HG03342 (cell line): ENCODE measurements at regions not wholly inside any gene's neighbourhood (a gene's known extent, or its start where the extent isn't known, plus 50 kb on each side); places are given as distances from the start of the nearest gene placed in this dataset.

ENCODE experiments used
- ATAC-seq: cut with Tn5 transposase; IDR thresholded peaks from one replicate; pipeline ENCODE4 v1.9.1; 2021; ENCODE audit warnings: mild to moderate bottlenecking, moderate library complexity; ENCODE audit not compliant: unreplicated experiment

GRCh38 chr5:104265531-104266140 is 703.0 kb upstream of the NUDT12 start:
- ATAC-seq: no peak

GRCh38 chr5:104247260-104247659 is 684.7 kb upstream of the NUDT12 start:
- ATAC-seq: no peak

- ATAC-seq: no peak
These were observed 678.5 kb upstream of the NUDT12 start for GRCh38 chr5:104241046-104241445.

GRCh38 chr5:104237586-104237985 is 675.0 kb upstream of the NUDT12 start:
- ATAC-seq: no peak

GRCh38 chr5:104223885-104224773 is 661.5 kb upstream of the NUDT12 start:
- ATAC-seq: no peak

- ATAC-seq: no peak
These were observed 655.6 kb upstream of the NUDT12 start for GRCh38 chr5:104218200-104218599.

GRCh38 chr5:104213216-104213615 is 650.6 kb upstream of the NUDT12 start:
- ATAC-seq: no peak

GRCh38 chr5:104199771-104200170 is 637.2 kb upstream of the NUDT12 start:
- no peak for ATAC-seq

GRCh38 chr5:104198156-104198555 is 635.6 kb upstream of the NUDT12 start:
- no peak for ATAC-seq

- ATAC-seq: no peak
These were observed 627.3 kb upstream of the NUDT12 start for GRCh38 chr5:104189909-104190308.

- ATAC-seq: no peak
These were observed 626.4 kb upstream of the NUDT12 start for GRCh38 chr5:104189031-104189430.

GRCh38 chr5:104187656-104188055 is 625.1 kb upstream of the NUDT12 start:
- no peak for ATAC-seq

GRCh38 chr5:104186510-104186909 is 623.9 kb upstream of the NUDT12 start:
- ATAC-seq: no peak

GRCh38 chr5:104186100-104186499 is 623.5 kb upstream of the NUDT12 start:
- no peak for ATAC-seq

- ATAC-seq: no peak
These were observed 621.7 kb upstream of the NUDT12 start for GRCh38 chr5:104184264-104184663.

- ATAC-seq: peak; percentile 78
These were observed 616.4 kb upstream of the NUDT12 start for GRCh38 chr5:104178829-104179456.

- no peak for ATAC-seq
These were observed 615.5 kb upstream of the NUDT12 start for GRCh38 chr5:104178066-104178465.

- ATAC-seq: no peak
These were observed 615.1 kb upstream of the NUDT12 start for GRCh38 chr5:104177651-104178050.

- ATAC-seq: no peak
These were observed 610.4 kb upstream of the NUDT12 start for GRCh38 chr5:104172976-104173375.

GRCh38 chr5:104171958-104172690 is 609.5 kb upstream of the NUDT12 start:
- ATAC-seq: no peak

GRCh38 chr5:104170926-104171325 is 608.3 kb upstream of the NUDT12 start:
- no peak for ATAC-seq
